ENCODE measurements at regions not wholly inside any gene's neighbourhood (a gene's known extent, or its start where the extent isn't known, plus 50 kb on each side); places are given as distances from the start of the nearest gene placed in this dataset.
"Not testable (repeated sequence)": the region's sequence is repeated elsewhere in the genome, so short reads cannot be mapped to it uniquely, and the experiment has no call there.

DNA sequence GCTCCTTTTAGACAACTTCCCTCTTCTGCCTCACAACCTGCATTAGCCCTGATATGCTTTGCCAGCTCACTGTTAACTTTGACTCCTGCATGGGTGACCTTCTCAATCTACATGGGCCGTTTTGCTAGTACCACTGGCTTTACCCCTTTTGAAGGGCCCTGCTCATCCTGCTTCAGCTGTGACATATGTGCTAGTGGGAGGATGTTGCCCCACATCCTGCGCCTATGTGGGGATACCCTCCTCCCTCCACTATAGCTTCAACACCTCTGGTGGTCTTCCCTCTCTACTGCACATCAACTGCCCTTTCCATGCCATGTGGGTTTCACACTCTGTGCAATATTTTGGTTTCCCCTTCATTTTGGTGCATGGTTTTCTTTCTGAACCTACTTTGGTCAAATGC lies 1235.5 kb downstream of the RPIA start:
- TF ChIP-seq, protein P1, sequence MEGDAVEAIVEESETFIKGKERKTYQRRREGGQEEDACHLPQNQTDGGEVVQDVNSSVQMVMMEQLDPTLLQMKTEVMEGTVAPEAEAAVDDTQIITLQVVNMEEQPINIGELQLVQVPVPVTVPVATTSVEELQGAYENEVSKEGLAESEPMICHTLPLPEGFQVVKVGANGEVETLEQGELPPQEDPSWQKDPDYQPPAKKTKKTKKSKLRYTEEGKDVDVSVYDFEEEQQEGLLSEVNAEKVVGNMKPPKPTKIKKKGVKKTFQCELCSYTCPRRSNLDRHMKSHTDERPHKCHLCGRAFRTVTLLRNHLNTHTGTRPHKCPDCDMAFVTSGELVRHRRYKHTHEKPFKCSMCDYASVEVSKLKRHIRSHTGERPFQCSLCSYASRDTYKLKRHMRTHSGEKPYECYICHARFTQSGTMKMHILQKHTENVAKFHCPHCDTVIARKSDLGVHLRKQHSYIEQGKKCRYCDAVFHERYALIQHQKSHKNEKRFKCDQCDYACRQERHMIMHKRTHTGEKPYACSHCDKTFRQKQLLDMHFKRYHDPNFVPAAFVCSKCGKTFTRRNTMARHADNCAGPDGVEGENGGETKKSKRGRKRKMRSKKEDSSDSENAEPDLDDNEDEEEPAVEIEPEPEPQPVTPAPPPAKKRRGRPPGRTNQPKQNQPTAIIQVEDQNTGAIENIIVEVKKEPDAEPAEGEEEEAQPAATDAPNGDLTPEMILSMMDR (conservative IDR thresholded peaks at IDR 0.05; ENCODE audit: low read depth, low read length) = not testable (repeated sequence)
- not testable (repeated sequence) for TF ChIP-seq EZH2phosphoT487 (IDR thresholded peaks at IDR 0.05; ENCODE audit: borderline replicate concordance, low read length); EZH2 (IDR thresholded peaks at IDR 0.05; ENCODE audit: low read length, unreplicated experiment)

All from PC-3 (cell line).